ENCODE measurements at regions not wholly inside any gene's neighbourhood (a gene's known extent, or its start where the extent isn't known, plus 50 kb on each side); places are given as distances from the start of the nearest gene placed in this dataset.

GRCh38 chr13:50238922-50239321 lies 223.7 kb downstream of the KCNRG start:
- no peak overlapping the region for H3K4me2 ChIP-seq (ENCODE audit: insufficient read depth, insufficient read length, low read length)
- H3K9me3 Mint-ChIP-seq = no peaks in the 10 kb centered on the region
- WGBS (ENCODE audit: extremely low coverage, insufficient read length, low lambda C conversion rate) = no CpG with 5 or more reads among the region's 1 CpG

More at GRCh38 chr13:50238922-50239321, 223.7 kb downstream of the KCNRG start:
- no peak overlapping the region for H3K4me3 Mint-ChIP-seq
- no peaks in the 10 kb centered on the region; the same call in 1 of the 2 replicates for H3K27me3 Mint-ChIP-seq (ENCODE audit: low read depth)
- Histone ChIP-seq H3K9me3 (ENCODE audit: control insufficient read depth, low read depth, low read length) (no peaks in the 10 kb centered on the region), H3T11ph (ENCODE audit: low read length) (no peak overlapping the region), H3K14ac (ENCODE audit: insufficient read depth, low read length) (no peak overlapping the region), H2AK5ac (ENCODE audit: insufficient read length, low read length) (no peak overlapping the region), H2BK20ac (ENCODE audit: low read depth, low read length, poor library complexity, severe bottlenecking) (no peak overlapping the region), H4K91ac (ENCODE audit: insufficient read length, low read depth, low read length) (no peak overlapping the region), H3K79me2 (ENCODE audit: insufficient read depth, low read length) (no peaks in the 10 kb centered on the region), H3K27me3 (ENCODE audit: insufficient read depth, low read length) (no peaks in the 10 kb centered on the region), H2BK15ac (ENCODE audit: low read depth, low read length) (no peak overlapping the region), H2AFZ (ENCODE audit: low read length) (no peak overlapping the region), H3K4me1 (ENCODE audit: insufficient read depth, low read length) (peaks cover 2% of the 10 kb centered on the region), H3K18ac (ENCODE audit: insufficient read length, low read depth, low read length) (no peak overlapping the region), H2BK120ac (ENCODE audit: low read depth, low read length, poor library complexity, severe bottlenecking) (no peak overlapping the region), H3K23ac (ENCODE audit: insufficient read length, low read depth, low read length) (no peak overlapping the region), H3K23me2 (ENCODE audit: insufficient read length, low read depth, low read length, poor library complexity, severe bottlenecking) (no peaks in the 10 kb centered on the region), H3K4ac (ENCODE audit: low read depth, low read length) (no peak overlapping the region), H2BK12ac (ENCODE audit: insufficient read length, low read depth, low read length) (no peak overlapping the region), H3K27ac (ENCODE audit: insufficient read length, low read depth, low read length) (no peak overlapping the region), H3K9ac (ENCODE audit: extremely low read depth, insufficient read length, low read length) (no peak overlapping the region), H3K79me1 (ENCODE audit: insufficient read depth, low read depth, low read length, poor library complexity, severe bottlenecking) (no peaks in the 10 kb centered on the region), H4K8ac (replicated peaks; ENCODE audit: insufficient read length, low read depth, low read length) (no peak overlapping the region), H4K5ac (ENCODE audit: insufficient read length, low read depth, low read length) (no peak overlapping the region), H3K56ac (ENCODE audit: insufficient read length, low read depth, low read length) (no peak overlapping the region), H4K20me1 (ENCODE audit: control insufficient read depth, insufficient read depth, insufficient read length) (no peaks in the 10 kb centered on the region), H2BK5ac (ENCODE audit: insufficient read length, low read length) (no peak overlapping the region)
- H3K4me1 Mint-ChIP-seq = peaks cover 10 to 17% of the 10 kb centered on the region in 2 experiments
- DNase-seq = no peak
- H3K27ac Mint-ChIP-seq = no peak overlapping the region
- no peaks in the 10 kb centered on the region; a peak in 1 of 7 replicates for H3K36me3 Mint-ChIP-seq (ENCODE audit: insufficient read depth in 1 of 3, low read depth in 3 of 3)
- no peak for TF ChIP-seq CTCF (conservative IDR thresholded peaks at IDR 0.05)

Data from H9 (cell line).